HL-60 (cell line): ENCODE measurements at regions not wholly inside any gene's neighbourhood (a gene's known extent, or its start where the extent isn't known, plus 50 kb on each side); places are given as distances from the start of the nearest gene placed in this dataset.

ENCODE experiments used
- POLR2AphosphoS5 ChIP-seq: IDR thresholded peaks from 2 replicates; pipeline ENCODE4 v1.6.1; 2012; ENCODE audit warnings: low read depth
- SPI1 ChIP-seq: IDR thresholded peaks from 2 replicates; pipeline ENCODE4 v1.6.1; 2012; ENCODE audit warnings: low read depth, mild to moderate bottlenecking, borderline replicate concordance
- TF ChIP-seq, protein P1 (sequence below): IDR thresholded peaks from one replicate; pipeline ENCODE4 v1.5.1; 2011; ENCODE audit warnings: low read length, control low read depth, inconsistent platforms; ENCODE audit not compliant: insufficient read depth
- TF ChIP-seq, protein P2 (sequence below): IDR thresholded peaks from 2 replicates; pipeline ENCODE4 v1.6.1; 2012; ENCODE audit warnings: low read depth; ENCODE audit not compliant: insufficient replicate concordance

DNA sequence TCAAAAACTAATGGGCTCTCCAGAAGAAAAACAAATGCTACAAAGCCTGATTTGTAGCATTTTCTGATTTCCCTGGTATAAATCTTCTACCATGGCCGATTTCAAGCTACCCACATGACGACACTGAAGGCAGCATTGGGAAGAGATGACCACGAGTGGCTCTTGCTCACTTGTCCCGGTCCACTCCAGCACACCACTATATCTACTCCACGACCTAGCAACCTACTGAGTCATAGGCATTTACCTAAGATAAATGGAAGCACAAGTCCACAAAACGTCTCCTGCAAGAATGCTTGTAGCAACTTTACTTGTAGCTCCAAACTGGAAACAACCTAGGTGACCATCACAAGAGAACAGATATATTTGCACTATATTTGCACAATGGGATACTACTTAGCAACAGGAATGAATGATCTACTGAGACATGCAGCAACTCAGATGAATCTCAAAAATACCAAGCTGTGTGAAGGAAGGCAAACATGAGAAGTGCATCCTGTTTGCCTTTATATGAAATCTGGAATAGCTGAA lies 60.8 kb upstream of the HES1 start:
- TF ChIP-seq, protein P1, sequence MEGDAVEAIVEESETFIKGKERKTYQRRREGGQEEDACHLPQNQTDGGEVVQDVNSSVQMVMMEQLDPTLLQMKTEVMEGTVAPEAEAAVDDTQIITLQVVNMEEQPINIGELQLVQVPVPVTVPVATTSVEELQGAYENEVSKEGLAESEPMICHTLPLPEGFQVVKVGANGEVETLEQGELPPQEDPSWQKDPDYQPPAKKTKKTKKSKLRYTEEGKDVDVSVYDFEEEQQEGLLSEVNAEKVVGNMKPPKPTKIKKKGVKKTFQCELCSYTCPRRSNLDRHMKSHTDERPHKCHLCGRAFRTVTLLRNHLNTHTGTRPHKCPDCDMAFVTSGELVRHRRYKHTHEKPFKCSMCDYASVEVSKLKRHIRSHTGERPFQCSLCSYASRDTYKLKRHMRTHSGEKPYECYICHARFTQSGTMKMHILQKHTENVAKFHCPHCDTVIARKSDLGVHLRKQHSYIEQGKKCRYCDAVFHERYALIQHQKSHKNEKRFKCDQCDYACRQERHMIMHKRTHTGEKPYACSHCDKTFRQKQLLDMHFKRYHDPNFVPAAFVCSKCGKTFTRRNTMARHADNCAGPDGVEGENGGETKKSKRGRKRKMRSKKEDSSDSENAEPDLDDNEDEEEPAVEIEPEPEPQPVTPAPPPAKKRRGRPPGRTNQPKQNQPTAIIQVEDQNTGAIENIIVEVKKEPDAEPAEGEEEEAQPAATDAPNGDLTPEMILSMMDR, result no peak
- TF ChIP-seq POLR2AphosphoS5 (no peak), SPI1 (no peak)
- TF ChIP-seq, protein P2, sequence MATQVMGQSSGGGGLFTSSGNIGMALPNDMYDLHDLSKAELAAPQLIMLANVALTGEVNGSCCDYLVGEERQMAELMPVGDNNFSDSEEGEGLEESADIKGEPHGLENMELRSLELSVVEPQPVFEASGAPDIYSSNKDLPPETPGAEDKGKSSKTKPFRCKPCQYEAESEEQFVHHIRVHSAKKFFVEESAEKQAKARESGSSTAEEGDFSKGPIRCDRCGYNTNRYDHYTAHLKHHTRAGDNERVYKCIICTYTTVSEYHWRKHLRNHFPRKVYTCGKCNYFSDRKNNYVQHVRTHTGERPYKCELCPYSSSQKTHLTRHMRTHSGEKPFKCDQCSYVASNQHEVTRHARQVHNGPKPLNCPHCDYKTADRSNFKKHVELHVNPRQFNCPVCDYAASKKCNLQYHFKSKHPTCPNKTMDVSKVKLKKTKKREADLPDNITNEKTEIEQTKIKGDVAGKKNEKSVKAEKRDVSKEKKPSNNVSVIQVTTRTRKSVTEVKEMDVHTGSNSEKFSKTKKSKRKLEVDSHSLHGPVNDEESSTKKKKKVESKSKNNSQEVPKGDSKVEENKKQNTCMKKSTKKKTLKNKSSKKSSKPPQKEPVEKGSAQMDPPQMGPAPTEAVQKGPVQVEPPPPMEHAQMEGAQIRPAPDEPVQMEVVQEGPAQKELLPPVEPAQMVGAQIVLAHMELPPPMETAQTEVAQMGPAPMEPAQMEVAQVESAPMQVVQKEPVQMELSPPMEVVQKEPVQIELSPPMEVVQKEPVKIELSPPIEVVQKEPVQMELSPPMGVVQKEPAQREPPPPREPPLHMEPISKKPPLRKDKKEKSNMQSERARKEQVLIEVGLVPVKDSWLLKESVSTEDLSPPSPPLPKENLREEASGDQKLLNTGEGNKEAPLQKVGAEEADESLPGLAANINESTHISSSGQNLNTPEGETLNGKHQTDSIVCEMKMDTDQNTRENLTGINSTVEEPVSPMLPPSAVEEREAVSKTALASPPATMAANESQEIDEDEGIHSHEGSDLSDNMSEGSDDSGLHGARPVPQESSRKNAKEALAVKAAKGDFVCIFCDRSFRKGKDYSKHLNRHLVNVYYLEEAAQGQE, result no peak
